Heart right ventricle (tissue), 16 donors: ENCODE measurements at regions not wholly inside any gene's neighbourhood (a gene's known extent, or its start where the extent isn't known, plus 50 kb on each side); places are given as distances from the start of the nearest gene placed in this dataset.

Experiments used
- ATAC-seq, 8 donors: fragments of 200-7000 bp; cut with Tn5 transposase; one replicate each; pipeline ENCODE4 v1.9.1; 2020; ENCODE audit warnings: mild to moderate bottlenecking in 8 of 8, moderate library complexity in 8 of 8, moderate number of reproducible peaks in 1 of 8
- DNase-seq, 2 donors: peaks; one replicate each; pipeline ENCODE4 v3.0.0-alpha.2; 2020
- H3K27ac ChIP-seq, 10 donors: fragments of 200-600 bp; sonication (generic) in 2 of 10; one replicate each; pipeline versions ENCODE4 v1.5.0 to v1.8.0; 2020 to 2022; ENCODE audit warnings: mild to moderate bottlenecking in 3 of 10
- H3K27me3 ChIP-seq, 7 donors: fragments of 200-600 bp; one replicate each; pipeline ENCODE4 v1.8.0; 2021 to 2022; ENCODE audit warnings: mild to moderate bottlenecking in 2 of 7
- H3K36me3 ChIP-seq, 9 donors: fragments of 200-600 bp; sonication (generic) in 1 of 9; one replicate each; pipeline versions ENCODE4 v1.5.0 to v1.8.0; 2020 to 2022; ENCODE audit warnings: mild to moderate bottlenecking in 2 of 9
- H3K4me1 ChIP-seq, 9 donors: fragments of 200-600 bp; sonication (generic) in 1 of 9; one replicate each; pipeline versions ENCODE4 v1.5.0 to v1.8.0; 2020 to 2022; ENCODE audit warnings: mild to moderate bottlenecking in 4 of 9
- H3K4me3 ChIP-seq, 10 donors: fragments of 200-600 bp; sonication (generic) in 2 of 10; one replicate each; pipeline versions ENCODE4 v1.5.0 to v1.8.0; 2020 to 2022; ENCODE audit warnings: mild to moderate bottlenecking in 7 of 10, moderate library complexity in 2 of 10
- H3K9me3 ChIP-seq, 11 donors: fragments of 200-600 bp in 10 of 11; sonication (generic) in 2 of 11; one replicate each; pipeline versions ENCODE4 v1.5.0 to v1.8.0; 2013 to 2022; ENCODE audit warnings: mild to moderate bottlenecking in 2 of 11, control low read depth in 1 of 11, moderate library complexity in 1 of 11
- WGBS, 2 donors: extraction: QIAGEN DNeasy Blood & Tissue Kit; methylation state at CpG; one replicate each; pipeline ENCODE4 v1.1.7; 2013; ENCODE audit warnings: inconsistent platforms in 1 of 2; 5-methylcytosine and 5-hydroxymethylcytosine counted together
- intact Hi-C, 10 donors: fragments of 100-400 bp; cut with DNase I; formaldehyde crosslinking; loops; one replicate each; pipeline versions ENCODE4 v1.11.1 to v1.14.2; 2022
- TF ChIP-seq, protein P1 (sequence below), 9 donors: fragments of 200-600 bp; sonication (generic) in 2 of 9; IDR thresholded peaks; one replicate each; pipeline versions ENCODE4 v1.5.0 to v1.8.0; 2021 to 2022; ENCODE audit warnings: antibody characterized with exemption in 9 of 9, mild to moderate bottlenecking in 5 of 9, moderate library complexity in 1 of 9
- donor health status: Arrhythmogenic right ventricular cardiomyopathy.
- donor health status: ischemic (EF 13 %, LVEDD 7.1; RV severe dilation, severe dysfunction).
- donor health status: healthy with polysubstance abuse.
- donor health status: DM: no; HTN: yes; CAD: no.
- donor health status: DM: no; HTN: no; CAD: no.
- donor health status: ischemic (EF 25% LVEDD 6.9; RV normal size, moderate dysfunction).
- donor health status: ischemic (EF 25% LVEDD 5.7; RV mildly dilated, moderate dysfunction).
- donor health status: healthy.
- donor health status: DM: yes; HTN: yes; CAD: no.
- donor health status: Ischemic cardiomyopathy.
- donor health status: ischemic (EF 35%, LVEDD 5.7; RV mildly dilated, moderate dysfunction).
- donor health status: nonischemic (EF 11% LVEDD 7.7; RV severe dilation, severe dysfunction).
- donor health status: DM: yes; HTN: yes; CAD: no.
- donor health status: PGD.
- donor health status: ischemic (EF 29% LVEDD 5.4; RV normal size, mild dysfunction).
- donor health status: nonischemic (EF 23%, LVEDD 6.1; RV moderate dilation, normal function).

DNA sequence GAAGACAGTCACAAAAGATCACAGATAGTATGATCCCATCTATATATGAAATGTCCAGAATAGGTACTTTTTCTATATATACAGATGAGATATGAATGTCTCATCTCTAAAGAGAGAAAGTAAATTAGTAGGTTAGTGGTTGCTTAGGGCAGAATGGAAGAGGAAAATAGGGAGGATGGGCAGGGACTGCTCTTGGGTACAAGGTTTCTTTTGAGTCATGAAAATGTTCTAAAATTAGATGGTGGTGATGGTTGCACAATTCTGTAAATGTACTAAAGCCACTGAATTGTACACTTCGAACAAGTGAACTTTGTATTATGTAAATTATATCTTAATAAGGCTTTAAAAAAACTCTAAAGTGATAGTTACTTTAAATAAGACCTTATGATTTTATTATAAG lies 59.6 kb upstream of the GRAMD2B start:
- no peaks in the 10 kb centered on the region for H3K36me3 ChIP-seq
- DNase-seq: no peak
- H3K27me3 ChIP-seq: no peaks in the 10 kb centered on the region
- 38 to 92% methylated on average over 1 of the region's 1 CpG for WGBS, 2 donors
- H3K9me3 ChIP-seq: no peaks in the 10 kb centered on the region
- no peaks in the 10 kb centered on the region for H3K4me1 ChIP-seq
- ATAC-seq: peak in 1 of 8 donors; percentile 59
- H3K4me3 ChIP-seq: no peak overlapping the region
- no peak overlapping the region for H3K27ac ChIP-seq
- TF ChIP-seq, protein P1, sequence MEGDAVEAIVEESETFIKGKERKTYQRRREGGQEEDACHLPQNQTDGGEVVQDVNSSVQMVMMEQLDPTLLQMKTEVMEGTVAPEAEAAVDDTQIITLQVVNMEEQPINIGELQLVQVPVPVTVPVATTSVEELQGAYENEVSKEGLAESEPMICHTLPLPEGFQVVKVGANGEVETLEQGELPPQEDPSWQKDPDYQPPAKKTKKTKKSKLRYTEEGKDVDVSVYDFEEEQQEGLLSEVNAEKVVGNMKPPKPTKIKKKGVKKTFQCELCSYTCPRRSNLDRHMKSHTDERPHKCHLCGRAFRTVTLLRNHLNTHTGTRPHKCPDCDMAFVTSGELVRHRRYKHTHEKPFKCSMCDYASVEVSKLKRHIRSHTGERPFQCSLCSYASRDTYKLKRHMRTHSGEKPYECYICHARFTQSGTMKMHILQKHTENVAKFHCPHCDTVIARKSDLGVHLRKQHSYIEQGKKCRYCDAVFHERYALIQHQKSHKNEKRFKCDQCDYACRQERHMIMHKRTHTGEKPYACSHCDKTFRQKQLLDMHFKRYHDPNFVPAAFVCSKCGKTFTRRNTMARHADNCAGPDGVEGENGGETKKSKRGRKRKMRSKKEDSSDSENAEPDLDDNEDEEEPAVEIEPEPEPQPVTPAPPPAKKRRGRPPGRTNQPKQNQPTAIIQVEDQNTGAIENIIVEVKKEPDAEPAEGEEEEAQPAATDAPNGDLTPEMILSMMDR (IDR thresholded peaks at IDR 0.05): no peak
- intact Hi-C loops: loop anchor here in 1 of 10 donors (10.0 kb wide), 1 partner anchor 61 kb away; the partner anchor contains the start of gene GRAMD2B

DNA sequence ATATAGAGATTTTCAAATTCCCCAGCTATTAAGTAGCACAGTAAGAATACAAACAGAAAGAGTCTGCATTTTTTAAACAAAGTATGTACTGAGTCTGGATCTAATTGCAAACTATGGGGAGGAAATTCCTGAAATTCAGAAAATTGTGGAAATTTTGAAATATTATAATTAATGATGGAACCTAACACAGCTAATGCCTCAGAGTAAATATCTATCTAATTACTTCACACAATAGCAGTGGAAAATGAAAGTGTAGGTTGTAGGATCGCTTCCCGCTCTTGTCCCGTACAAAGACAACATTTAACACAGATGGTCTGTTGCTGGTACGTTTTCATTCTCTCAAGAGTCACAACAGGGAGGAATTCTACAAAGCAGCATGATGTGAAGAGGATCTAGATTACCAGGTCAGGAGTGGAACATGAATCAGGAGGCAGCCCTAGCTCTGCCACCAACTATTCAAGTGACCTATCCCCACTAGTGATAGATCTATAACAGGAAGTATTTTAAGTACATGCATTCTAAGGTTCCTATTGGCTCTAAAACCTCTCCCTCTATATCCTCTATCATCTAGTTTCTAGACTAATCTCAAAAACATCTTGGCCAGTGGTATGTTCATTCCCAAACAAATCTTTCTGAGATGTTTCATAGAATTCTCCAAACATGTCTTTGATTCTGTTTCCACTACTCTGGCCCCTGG lies 58.9 kb upstream of the GRAMD2B start:
- Histone ChIP-seq H3K4me3 (no peak overlapping the region), H3K9me3 (no peaks in the 10 kb centered on the region), H3K36me3 (no peaks in the 10 kb centered on the region), H3K27ac (no peak overlapping the region), H3K27me3 (no peaks in the 10 kb centered on the region), H3K4me1 (no peaks in the 10 kb centered on the region)
- 89 to 92% methylated on average over 4 of the region's 4 CpGs for WGBS, 2 donors
- intact Hi-C loops: loop anchor here in 1 of 10 donors (10.0 kb wide), 1 partner anchor 60 kb away; the partner anchor contains the start of gene GRAMD2B
- TF ChIP-seq, protein P1 (IDR thresholded peaks at IDR 0.05): no peak
- DNase-seq: no peak
- ATAC-seq: no peak

- Histone ChIP-seq H3K27me3 (no peaks in the 10 kb centered on the region), H3K4me3 (no peak overlapping the region), H3K27ac (no peak overlapping the region), H3K9me3 (no peaks in the 10 kb centered on the region), H3K4me1 (peaks cover 0 to 10% (median 0%) of the 10 kb centered on the region in 9 donors), H3K36me3 (no peaks in the 10 kb centered on the region)
- ATAC-seq (no peak), DNase-seq (no peak)
- TF ChIP-seq, protein P1 (IDR thresholded peaks at IDR 0.05): no peak
- 64 to 68% methylated on average over 5 of the region's 5 CpGs for WGBS, 2 donors
- intact Hi-C loops: loop anchor here in 1 of 10 donors (10.0 kb wide), 1 partner anchor 59 kb away; the partner anchor contains the start of gene GRAMD2B
Observed at GRCh38 chr5:126365446-126366198, 57.6 kb upstream of the GRAMD2B start.

GRCh38 chr5:126366199-126366560 lies 57.0 kb upstream of the GRAMD2B start:
- Histone ChIP-seq H3K36me3 (no peaks in the 10 kb centered on the region), H3K27me3 (no peaks in the 10 kb centered on the region), H3K4me3 (no peak overlapping the region), H3K27ac (no peak overlapping the region), H3K4me1 (peaks cover 0 to 11% (median 0%) of the 10 kb centered on the region in 9 donors), H3K9me3 (no peaks in the 10 kb centered on the region)
- DNase-seq (no peak), ATAC-seq (no peak)
- TF ChIP-seq, protein P1 (IDR thresholded peaks at IDR 0.05): no peak
- 36 to 51% methylated on average over 1 of the region's 1 CpG for WGBS, 2 donors
- intact Hi-C loops: loop anchor here in 1 of 10 donors (10.0 kb wide), 1 partner anchor 59 kb away; the partner anchor contains the start of gene GRAMD2B
